HepG2 (cell line): ENCODE measurements at regions not wholly inside any gene's neighbourhood (a gene's known extent, or its start where the extent isn't known, plus 50 kb on each side); places are given as distances from the start of the nearest gene placed in this dataset.
A peak's percentile ranks its signal among the peaks of the same experiment; 100 is the strongest.
"Not testable (repeated sequence)": the region's sequence is repeated elsewhere in the genome, so short reads cannot be mapped to it uniquely, and the experiment has no call there.

Source experiments
- ATAC-seq: fragments of 200-7000 bp; cut with Tn5 transposase; 3 replicates; pipeline ENCODE4 v1.9.1; 2020; ENCODE audit warnings: mild to moderate bottlenecking, moderate library complexity
- BruUV-seq: library from RNA; stranded (reverse); fragments of 400-500 nt; replicated peaks from 2 replicates; lab custom pipeline; 2021; lab: Mats Ljungman, UMichigan
- CTCF ChIA-PET: fragments of 300-600 bp; formaldehyde crosslinking; extraction: SDS; loops from one replicate; lab custom pipeline; 2021; ENCODE audit warnings: low total read pairs, inconsistent platforms, low intra/inter-chr PET ratio; lab: Yijun Ruan, JAX
- POLR2A ChIA-PET: fragments of 350-600 bp; sonication (Branson Sonifier 250); formaldehyde crosslinking; loops from one replicate; lab custom pipeline; 2020; ENCODE audit warnings: antibody characterized with exemption, inconsistent platforms; lab: Yijun Ruan, JAX
- DNase-seq: peaks from one replicate; pipeline ENCODE4 v3.0.0-alpha.2; 2015; ENCODE audit warnings: low spot score
- FAIRE-seq: peaks from 3 replicates; lab custom pipeline; 2011; peaks lifted over from hg19 to GRCh38; lab: Jason Lieb, UNC
- H2AFZ ChIP-seq: one replicate; pipeline ENCODE4 v1.6.1; 2011; ENCODE audit warnings: low read length, inconsistent platforms
- H3K27ac ChIP-seq: fragments of 300-600 bp; 3 replicates; pipeline ENCODE4 v1.8.0; 2011; ENCODE audit warnings: mixed run types, mild to moderate bottlenecking, mixed read lengths, low read length, inconsistent platforms; ENCODE audit not compliant: insufficient read depth; ENCODE audit errors: extremely low read length
- H3K27me3 ChIP-seq, 2 experiments: fragments of 200-600 bp in 1 of 2; 2 replicates in 1 of 2; 3 replicates in 1 of 2; pipeline versions ENCODE4 v1.6.0 to v1.8.0; 2011; ENCODE audit warnings: low read length in 2 of 2, mild to moderate bottlenecking in 2 of 2, moderate library complexity in 2 of 2, inconsistent platforms in 1 of 2; ENCODE audit not compliant: insufficient read depth in 2 of 2, control insufficient read depth in 1 of 2
- H3K36me3 ChIP-seq, 2 experiments: fragments of 200-600 bp in 1 of 2; replicated peaks in 1 of 2; 2 replicates in 1 of 2; 3 replicates in 1 of 2; pipeline versions ENCODE4 v1.5.1 to v1.8.0; 2011; ENCODE audit warnings: low read length in 2 of 2, inconsistent platforms in 1 of 2; ENCODE audit not compliant: insufficient read depth in 2 of 2, control insufficient read depth in 1 of 2
- H3K4me1 ChIP-seq: 2 replicates; pipeline ENCODE4 v1.5.1; 2012; ENCODE audit warnings: low read length, inconsistent platforms; ENCODE audit not compliant: insufficient read depth
- H3K4me2 ChIP-seq: 2 replicates; pipeline ENCODE4 v1.6.0; 2011; ENCODE audit warnings: low read depth, low read length, inconsistent platforms
- H3K4me3 ChIP-seq, 3 experiments: fragments of 200-600 bp in 1 of 3; sonication (generic), shearing (Covaris generic) in 1 of 3; replicated peaks in 1 of 3; 2 replicates each; pipeline ENCODE4 v1.5.1; 2011 to 2016; ENCODE audit warnings: low read length in 3 of 3, inconsistent platforms in 2 of 3, low read depth in 2 of 3, mild to moderate bottlenecking in 2 of 3, control low read depth in 1 of 3, mixed read lengths in 1 of 3; ENCODE audit not compliant: insufficient read depth in 1 of 3
- H3K79me2 ChIP-seq: one replicate; pipeline ENCODE4 v1.6.1; 2011; ENCODE audit warnings: low read length, inconsistent platforms; ENCODE audit not compliant: insufficient read depth
- H3K9ac ChIP-seq: 2 replicates; pipeline ENCODE4 v1.6.0; 2011; ENCODE audit warnings: mild to moderate bottlenecking, low read depth, low read length, inconsistent platforms; ENCODE audit not compliant: insufficient read depth
- H3K9me3 ChIP-seq: 2 replicates; pipeline ENCODE4 v1.5.1; 2012; ENCODE audit warnings: mild to moderate bottlenecking, low read length
- H4K20me1 ChIP-seq: 2 replicates; pipeline ENCODE4 v1.6.0; 2011; ENCODE audit warnings: inconsistent platforms, mild to moderate bottlenecking, low read length, moderate library complexity; ENCODE audit not compliant: insufficient read depth
- ATM ChIP-seq: fragments of 450-650 bp; IDR thresholded peaks from 2 replicates; pipeline ENCODE4 v1.7.1; 2017; ENCODE audit warnings: mild to moderate bottlenecking, borderline replicate concordance
- FOXP1 ChIP-seq, 2 experiments: fragments of 450-650 bp in 1 of 2; IDR thresholded peaks; 2 replicates each; pipeline ENCODE4 v1.6.1; 2017 to 2018; ENCODE audit warnings: antibody characterized with exemption in 1 of 2
- LCORL ChIP-seq, 2 experiments: fragments of 450-650 bp in 1 of 2; sonication (generic) in 1 of 2; formaldehyde crosslinking in 1 of 2; IDR thresholded peaks; 2 replicates each; pipeline versions ENCODE4 v1.5.0 to v1.6.1; 2017 to 2020; ENCODE audit warnings: antibody characterized with exemption in 1 of 2, missing genetic modification reagents in 1 of 2
- NBN ChIP-seq: fragments of 450-650 bp; conservative IDR thresholded peaks from 2 replicates; pipeline ENCODE4 v1.6.1; 2017
- NONO ChIP-seq, 2 experiments: fragments of 450-650 bp in 1 of 2; sonication (generic) in 1 of 2; formaldehyde crosslinking in 1 of 2; IDR thresholded peaks in 1 of 2; conservative IDR thresholded peaks in 1 of 2; 2 replicates each; pipeline versions ENCODE4 v1.6.1 to v1.8.0; 2017 to 2022; ENCODE audit warnings: mild to moderate bottlenecking in 1 of 2, missing genetic modification reagents in 1 of 2, moderate library complexity in 1 of 2
- NRL ChIP-seq: sonication (generic); formaldehyde crosslinking; IDR thresholded peaks from 2 replicates; pipeline ENCODE4 v1.5.0; 2020; ENCODE audit warnings: missing genetic modification reagents, mild to moderate bottlenecking, moderate library complexity, borderline replicate concordance
- PHB2 ChIP-seq: fragments of 450-650 bp; IDR thresholded peaks from 2 replicates; pipeline ENCODE4 v1.6.1; 2018; ENCODE audit not compliant: partially characterized antibody
- PLRG1 ChIP-seq: fragments of 450-650 bp; conservative IDR thresholded peaks from 2 replicates; pipeline ENCODE4 v1.6.1; 2016
- RAD51 ChIP-seq: fragments of 450-650 bp; IDR thresholded peaks from 2 replicates; pipeline ENCODE4 v1.6.1; 2016; ENCODE audit warnings: borderline replicate concordance
- SOX6 ChIP-seq, 2 experiments: fragments of 450-650 bp in 1 of 2; sonication (generic) in 1 of 2; formaldehyde crosslinking in 1 of 2; IDR thresholded peaks; 2 replicates each; pipeline versions ENCODE4 v1.4.0 to v1.6.1; 2017 to 2020; ENCODE audit warnings: antibody characterized with exemption in 1 of 2, mild to moderate bottlenecking in 1 of 2, missing genetic modification reagents in 1 of 2
- SP1 ChIP-seq, 2 experiments: fragments of 450-650 bp in 1 of 2; sonication (generic) in 1 of 2; formaldehyde crosslinking in 1 of 2; IDR thresholded peaks; 2 replicates each; pipeline versions ENCODE4 v1.4.0 to v1.6.1; 2016 to 2020; ENCODE audit warnings: missing genetic modification reagents in 1 of 2
- TBX3 ChIP-seq: fragments of 450-650 bp; IDR thresholded peaks from 2 replicates; pipeline ENCODE4 v1.6.1; 2017; ENCODE audit warnings: antibody characterized with exemption, mild to moderate bottlenecking, inconsistent platforms, borderline replicate concordance
- ZNF225 ChIP-seq: sonication (generic); formaldehyde crosslinking; IDR thresholded peaks from 2 replicates; pipeline ENCODE4 v1.4.0; 2020; ENCODE audit warnings: mild to moderate bottlenecking, missing genetic modification reagents
- ZNF280B ChIP-seq: sonication (generic); formaldehyde crosslinking; IDR thresholded peaks from 2 replicates; pipeline ENCODE4 v1.5.0; 2020; ENCODE audit warnings: missing genetic modification reagents, mild to moderate bottlenecking, borderline replicate concordance
- ZNF891 ChIP-seq: sonication (generic); formaldehyde crosslinking; IDR thresholded peaks from 2 replicates; pipeline ENCODE4 v1.5.0; 2020; ENCODE audit warnings: mild to moderate bottlenecking, missing genetic modification reagents
- WGBS: methylation state at CpG from one replicate; pipeline ENCODE4 v1.1.6; 2017; ENCODE audit warnings: low lambda C conversion rate; 5-methylcytosine and 5-hydroxymethylcytosine counted together
- in situ Hi-C: cut with HindIII; loops from 2 replicates; pipeline ENCODE4 v1.10.0; 2017; ENCODE audit warnings: low pct_unique_long_range_greater_than_20kb; ENCODE audit not compliant: extremely low pct_ligation_motif_present
- intact Hi-C: fragments of 100-400 bp; cut with micrococcal nuclease; formaldehyde crosslinking; loops from one replicate; pipeline ENCODE4 v1.10.0; 2022; ENCODE audit not compliant: unreplicated experiment

- POLR2A ChIA-PET = not testable (repeated sequence)
These were observed 66.1 kb upstream of the IZUMO1R start for GRCh38 chr11:94238154-94238735.

GRCh38 chr11:94238774-94239173 lies 65.6 kb upstream of the IZUMO1R start:
- FAIRE-seq; BruUV-seq; H3K36me3 ChIP-seq; POLR2A ChIA-PET; H3K27ac ChIP-seq; H3K4me1 ChIP-seq; H3K9ac ChIP-seq; H3K27me3 ChIP-seq; intact Hi-C loops; ATAC-seq; H3K79me2 ChIP-seq; H3K9me3 ChIP-seq; H3K4me2 ChIP-seq; CTCF ChIA-PET; H3K4me3 ChIP-seq; DNase-seq; H4K20me1 ChIP-seq; in situ Hi-C loops; H2AFZ ChIP-seq; TF ChIP-seq LCORL (CRISPR knock-in tag; IDR thresholded peaks at IDR 0.05); SOX6 (CRISPR knock-in tag; IDR thresholded peaks at IDR 0.05); SP1 (CRISPR knock-in tag; IDR thresholded peaks at IDR 0.05); NONO (CRISPR knock-in tag; conservative IDR thresholded peaks at IDR 0.05); FOXP1 (CRISPR knock-in tag; IDR thresholded peaks at IDR 0.05): not testable (repeated sequence)
- TF ChIP-seq PLRG1 (peak; percentile 99), NBN (peak; percentile 100), ATM (peak; percentile 91; the same call in 1 of the 2 replicates), LCORL (IDR thresholded peaks at IDR 0.05) (peak; percentile 79; the same call in 1 of the 2 replicates), SOX6 (IDR thresholded peaks at IDR 0.05) (peak; percentile 98), RAD51 (peak; percentile 59; the same call in 1 of the 2 replicates), SP1 (IDR thresholded peaks at IDR 0.05) (peak; percentile 69; the same call in 1 of the 2 replicates), NONO (IDR thresholded peaks at IDR 0.05) (peak; percentile 86), FOXP1 (IDR thresholded peaks at IDR 0.05) (peak; percentile 83), PHB2 (peak; percentile 99)

More at GRCh38 chr11:94238154-94238735, 66.1 kb upstream of the IZUMO1R start:
- H3K4me1 ChIP-seq, ATAC-seq, H3K27me3 ChIP-seq, H3K36me3 ChIP-seq, H3K4me3 ChIP-seq, BruUV-seq, H3K27ac ChIP-seq, FAIRE-seq, CTCF ChIA-PET, H4K20me1 ChIP-seq, H2AFZ ChIP-seq, H3K79me2 ChIP-seq, intact Hi-C loops, in situ Hi-C loops, H3K9me3 ChIP-seq, DNase-seq, H3K9ac ChIP-seq: not testable (repeated sequence)
- TF ChIP-seq NRL (CRISPR knock-in tag) = peak; percentile 62; the same call in 1 of the 2 replicates
- 0 out of 2 replicates have a peak, but pooled peaks have one; percentile 54 for TF ChIP-seq ZNF280B (CRISPR knock-in tag)
- 0 out of 2 replicates have a peak, but pooled peaks have one; percentile 44 for TF ChIP-seq ZNF891
- TF ChIP-seq TBX3 = 0 out of 2 replicates have a peak, but pooled peaks have one; percentile 0
- TF ChIP-seq ZNF225 = peak; percentile 46; the same call in 1 of the 2 replicates
- H3K4me2 ChIP-seq = peak overlapping the region; percentile 49; the same call in 1 of the 2 replicates
- 52% methylated on average over 24 of the region's 24 CpGs for WGBS
